Adipocyte (in vitro differentiated cells): ENCODE measurements at regions not wholly inside any gene's neighbourhood (a gene's known extent, or its start where the extent isn't known, plus 50 kb on each side); places are given as distances from the start of the nearest gene placed in this dataset.

Experiments used
- DNase-seq: peaks from one replicate; pipeline ENCODE4 v3.0.0-alpha.2; 2015; ENCODE audit warnings: low read depth
- H3K27me3 ChIP-seq: replicated peaks from 2 replicates; pipeline ENCODE4 v1.7.0; 2013; ENCODE audit warnings: mild to moderate bottlenecking, low read length, moderate library complexity; ENCODE audit not compliant: control insufficient read depth, insufficient read depth
- H3K36me3 ChIP-seq: 2 replicates; pipeline ENCODE4 v1.7.0; 2013; ENCODE audit warnings: low read length, mild to moderate bottlenecking, moderate library complexity; ENCODE audit not compliant: control insufficient read depth, insufficient read depth, severe bottlenecking
- H3K4me1 ChIP-seq: 2 replicates; pipeline ENCODE4 v1.7.0; 2013; ENCODE audit warnings: mild to moderate bottlenecking, low read length, moderate library complexity; ENCODE audit not compliant: control insufficient read depth, insufficient read depth
- H3K4me3 ChIP-seq: 2 replicates; pipeline ENCODE4 v1.7.0; 2013; ENCODE audit warnings: mild to moderate bottlenecking, low read length, moderate library complexity
- H3K9ac ChIP-seq: 2 replicates; pipeline ENCODE4 v1.7.0; 2013; ENCODE audit warnings: mild to moderate bottlenecking, low read length, moderate library complexity
- H3K9me3 ChIP-seq: 2 replicates; pipeline ENCODE4 v1.7.0; 2013; ENCODE audit warnings: mild to moderate bottlenecking, low read length, moderate library complexity; ENCODE audit not compliant: control insufficient read depth

DNA sequence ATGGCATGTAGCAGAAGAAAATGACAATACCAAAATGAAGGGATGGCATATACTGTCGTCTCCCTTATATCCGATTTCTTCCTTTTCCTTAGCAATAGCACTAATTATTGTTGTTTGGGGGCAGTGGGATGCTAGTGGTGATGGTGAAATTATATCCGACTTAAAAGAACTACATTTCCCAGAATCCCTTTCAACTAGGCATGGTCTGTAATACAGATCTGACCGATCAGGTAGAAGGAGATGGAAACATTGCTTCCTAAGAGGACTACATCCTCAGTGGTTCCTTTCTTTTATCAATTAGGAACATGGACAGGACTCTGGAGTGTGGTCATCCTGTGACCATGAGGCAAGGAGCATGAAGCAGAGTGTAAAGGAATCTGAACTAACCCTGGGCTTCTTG, 532.6 kb downstream of the CBLN4 start:
- no peaks in the 10 kb centered on the region for H3K27me3 ChIP-seq
- DNase-seq = no peak
- no peak overlapping the region for H3K9ac ChIP-seq
- no peak overlapping the region for H3K4me3 ChIP-seq
- peaks cover 3% of the 10 kb centered on the region for H3K4me1 ChIP-seq
- no peaks in the 10 kb centered on the region for H3K9me3 ChIP-seq
- H3K36me3 ChIP-seq = no peaks in the 10 kb centered on the region

DNA sequence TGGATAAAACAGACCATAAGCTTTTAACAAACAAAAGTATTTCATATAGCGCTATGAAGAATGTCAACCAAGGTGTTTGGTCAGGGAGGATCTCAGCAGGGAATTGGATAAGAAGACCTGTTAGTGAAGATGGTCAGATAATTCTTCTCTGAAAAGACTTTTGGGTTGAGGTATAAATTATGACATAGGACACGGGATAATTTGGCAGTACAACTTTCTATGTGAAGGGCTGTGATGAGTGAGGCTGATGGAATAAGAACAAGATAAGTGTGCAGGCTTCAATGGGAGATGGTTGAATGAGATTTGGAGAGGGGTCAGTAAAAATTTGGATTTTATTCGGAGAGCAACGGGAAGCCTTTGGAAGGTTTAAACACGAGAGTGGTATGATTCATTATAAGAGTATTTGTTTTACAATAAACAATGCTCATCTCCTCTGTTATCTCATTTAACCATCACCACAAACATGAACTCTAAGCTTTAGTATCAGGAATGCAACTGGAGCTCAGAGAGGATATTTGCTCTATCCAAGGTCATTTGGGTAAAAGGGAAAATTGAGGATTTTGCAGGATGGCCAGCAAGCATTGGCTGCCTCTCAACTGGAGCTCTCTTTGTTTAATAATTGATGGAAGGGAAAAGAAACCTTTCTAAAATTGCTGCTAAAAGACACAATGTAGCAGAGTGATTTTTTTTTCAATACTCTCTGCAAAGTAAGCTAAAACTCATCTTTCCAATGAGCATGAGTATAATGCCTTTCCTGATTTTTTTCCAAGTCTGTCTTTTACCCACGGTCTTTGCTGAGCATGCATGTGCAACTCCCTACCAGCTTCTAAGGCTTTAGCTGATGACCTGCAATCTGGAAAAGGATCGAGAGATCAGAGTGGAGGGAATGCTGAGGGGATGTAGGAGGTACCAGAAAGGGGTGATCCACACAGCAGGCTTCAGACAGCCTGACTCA, 534.0 kb downstream of the CBLN4 start:
- DNase-seq = no peak
- Histone ChIP-seq H3K4me1 (peaks cover 3% of the 10 kb centered on the region), H3K27me3 (no peaks in the 10 kb centered on the region), H3K9ac (no peak overlapping the region), H3K4me3 (no peak overlapping the region), H3K36me3 (no peaks in the 10 kb centered on the region), H3K9me3 (no peaks in the 10 kb centered on the region)

GRCh38 chr20:55469074-55469473, 536.2 kb downstream of the CBLN4 start:
- DNase-seq = no peak
- H3K9ac ChIP-seq = no peak overlapping the region
- no peaks in the 10 kb centered on the region for H3K9me3 ChIP-seq
- H3K4me1 ChIP-seq = peaks cover 3% of the 10 kb centered on the region
- H3K27me3 ChIP-seq = no peaks in the 10 kb centered on the region
- H3K4me3 ChIP-seq = no peak overlapping the region
- no peaks in the 10 kb centered on the region for H3K36me3 ChIP-seq

DNA sequence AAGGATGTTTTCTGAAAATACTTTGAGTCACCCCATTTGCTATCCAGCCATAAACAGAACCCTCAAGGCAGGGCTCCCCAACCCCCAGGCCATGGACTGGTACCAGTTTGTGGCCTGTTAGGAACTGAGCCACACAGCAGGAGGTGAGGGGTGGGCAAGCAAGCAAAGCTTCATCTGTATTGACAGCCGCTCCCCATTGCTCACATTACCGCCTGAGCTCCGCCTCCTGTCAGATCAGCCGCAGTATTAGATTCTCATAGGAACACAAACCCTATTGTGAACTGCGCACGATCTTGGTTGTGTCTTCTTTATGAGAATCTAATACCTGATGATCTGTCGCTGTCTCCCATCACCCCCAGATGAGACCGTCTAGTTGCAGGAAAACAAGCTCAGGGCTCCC, 543.8 kb downstream of the CBLN4 start:
- no peaks in the 10 kb centered on the region for H3K27me3 ChIP-seq
- no peaks in the 10 kb centered on the region for H3K4me1 ChIP-seq
- no peaks in the 10 kb centered on the region for H3K9me3 ChIP-seq
- no peaks in the 10 kb centered on the region for H3K36me3 ChIP-seq
- H3K9ac ChIP-seq = no peak overlapping the region
- no peak overlapping the region for H3K4me3 ChIP-seq
- DNase-seq = no peak

DNA sequence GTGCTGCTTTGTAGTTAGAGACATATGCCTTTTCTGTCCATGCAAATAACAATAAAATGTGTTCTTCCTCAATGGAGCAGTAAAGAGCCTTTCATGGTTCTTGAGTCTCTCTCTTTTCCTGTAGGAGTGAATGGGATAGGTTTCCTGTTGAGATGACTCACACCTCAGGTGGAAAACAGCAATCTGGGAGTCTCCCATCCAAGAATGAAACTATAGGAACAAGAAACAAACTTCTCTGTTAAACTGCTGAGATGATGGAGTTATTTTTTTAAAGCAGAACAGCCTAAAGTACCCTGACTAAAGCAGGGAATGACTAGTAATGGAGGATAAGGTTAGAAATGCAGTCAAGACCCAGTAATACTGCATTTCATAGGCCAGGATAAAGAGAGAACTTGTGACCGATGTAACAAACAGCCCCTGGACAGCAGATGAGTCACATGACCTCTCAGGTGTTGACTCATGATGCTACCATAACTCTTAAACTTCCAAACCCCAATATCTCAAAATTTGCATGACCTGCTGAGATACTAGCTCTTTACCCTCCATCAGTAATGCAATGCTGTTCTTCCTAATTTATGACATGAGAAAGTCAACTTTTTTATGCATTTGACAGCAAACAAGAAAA, 548.9 kb downstream of the CBLN4 start:
- H3K36me3 ChIP-seq = no peaks in the 10 kb centered on the region
- H3K9ac ChIP-seq = no peak overlapping the region
- no peaks in the 10 kb centered on the region for H3K27me3 ChIP-seq
- DNase-seq = no peak
- H3K9me3 ChIP-seq = no peaks in the 10 kb centered on the region
- no peaks in the 10 kb centered on the region for H3K4me1 ChIP-seq
- H3K4me3 ChIP-seq = no peak overlapping the region

DNA sequence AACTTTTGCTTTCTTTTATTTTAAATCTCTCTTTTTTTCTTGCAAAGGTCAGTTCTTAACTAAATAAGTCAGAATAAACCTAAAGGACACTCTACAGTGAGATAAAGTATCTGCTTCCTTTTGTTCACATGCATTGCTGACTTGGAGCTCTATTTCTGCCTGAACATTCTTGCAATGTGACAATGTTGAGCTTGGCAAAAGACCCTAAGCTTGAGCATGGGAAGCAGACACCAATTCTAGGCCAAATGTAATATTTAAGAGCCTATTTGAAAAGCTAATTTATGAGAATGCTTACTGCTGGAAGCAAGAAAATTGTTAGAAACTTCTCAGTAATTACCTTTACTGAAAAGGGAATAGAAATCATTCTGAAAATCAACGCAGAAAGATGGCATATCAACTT, 556.2 kb downstream of the CBLN4 start:
- H3K4me3 ChIP-seq = no peak overlapping the region
- no peaks in the 10 kb centered on the region for H3K36me3 ChIP-seq
- H3K27me3 ChIP-seq = no peaks in the 10 kb centered on the region
- H3K9me3 ChIP-seq = no peaks in the 10 kb centered on the region
- H3K4me1 ChIP-seq = no peaks in the 10 kb centered on the region
- no peak overlapping the region for H3K9ac ChIP-seq
- no peak for DNase-seq

DNA sequence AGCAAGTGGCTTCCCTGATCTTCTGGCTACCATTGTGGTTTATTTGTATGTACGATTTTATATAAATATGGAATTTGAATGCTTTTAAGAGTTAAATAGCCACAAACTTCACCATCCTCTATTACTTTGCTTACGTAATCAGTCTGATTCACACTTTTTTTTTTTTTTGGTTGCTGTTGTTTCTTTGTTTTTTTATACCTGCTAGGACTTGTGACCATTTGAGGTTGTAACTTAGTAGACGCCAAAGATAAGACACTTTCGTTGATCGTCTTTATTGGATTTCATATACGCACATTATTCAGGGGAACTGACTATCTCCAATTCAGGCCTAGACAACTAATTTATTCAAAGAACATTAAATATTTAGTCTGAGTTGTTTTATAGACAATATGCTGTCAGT, 559.0 kb downstream of the CBLN4 start:
- H3K27me3 ChIP-seq = no peaks in the 10 kb centered on the region
- no peak overlapping the region for H3K9ac ChIP-seq
- H3K4me1 ChIP-seq = no peaks in the 10 kb centered on the region
- no peaks in the 10 kb centered on the region for H3K9me3 ChIP-seq
- H3K4me3 ChIP-seq = no peak overlapping the region
- no peaks in the 10 kb centered on the region for H3K36me3 ChIP-seq
- no peak for DNase-seq

GRCh38 chr20:55439070-55439469, 566.2 kb downstream of the CBLN4 start:
- no peak for DNase-seq
- Histone ChIP-seq H3K9me3 (no peaks in the 10 kb centered on the region), H3K4me3 (no peak overlapping the region), H3K27me3 (no peaks in the 10 kb centered on the region), H3K4me1 (no peaks in the 10 kb centered on the region), H3K9ac (no peak overlapping the region), H3K36me3 (no peaks in the 10 kb centered on the region)

DNA sequence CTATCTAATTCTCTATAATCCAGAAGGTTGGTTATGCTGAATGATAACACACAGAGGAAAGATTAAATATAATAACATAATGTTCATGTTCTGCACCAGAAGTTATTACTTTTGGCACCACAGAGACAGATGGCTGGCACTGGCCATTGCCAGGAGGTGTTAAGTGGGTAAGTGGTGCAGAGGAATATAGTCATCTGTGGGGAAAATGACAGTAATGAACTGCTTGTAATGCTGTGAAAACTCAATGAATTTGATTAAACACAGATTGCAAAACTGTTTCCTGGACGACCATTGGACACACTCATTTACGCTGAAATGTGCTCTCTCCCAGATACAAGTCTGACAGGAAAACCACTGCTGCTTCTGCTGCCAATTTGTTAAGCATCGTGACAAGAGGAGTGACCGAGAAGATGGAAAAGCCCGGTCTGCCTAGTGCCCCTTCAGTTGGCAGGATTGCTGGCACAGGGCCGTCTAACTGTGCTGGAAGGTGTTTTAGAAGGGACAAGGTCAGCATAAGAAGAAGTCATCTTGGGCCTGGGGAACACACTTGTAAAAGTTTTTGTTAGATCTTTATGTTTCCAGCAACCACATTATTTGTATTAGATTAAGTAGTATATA, 567.4 kb downstream of the CBLN4 start:
- DNase-seq = no peak
- Histone ChIP-seq H3K9me3 (no peaks in the 10 kb centered on the region), H3K4me3 (no peak overlapping the region), H3K4me1 (no peaks in the 10 kb centered on the region), H3K9ac (no peak overlapping the region), H3K36me3 (no peaks in the 10 kb centered on the region), H3K27me3 (no peaks in the 10 kb centered on the region)

GRCh38 chr20:55424968-55425367, 580.4 kb downstream of the CBLN4 start:
- no peak for DNase-seq
- H3K4me1 ChIP-seq = no peaks in the 10 kb centered on the region
- no peak overlapping the region for H3K9ac ChIP-seq
- H3K9me3 ChIP-seq = no peaks in the 10 kb centered on the region
- H3K27me3 ChIP-seq = no peaks in the 10 kb centered on the region
- H3K4me3 ChIP-seq = no peak overlapping the region
- H3K36me3 ChIP-seq = no peaks in the 10 kb centered on the region

DNA sequence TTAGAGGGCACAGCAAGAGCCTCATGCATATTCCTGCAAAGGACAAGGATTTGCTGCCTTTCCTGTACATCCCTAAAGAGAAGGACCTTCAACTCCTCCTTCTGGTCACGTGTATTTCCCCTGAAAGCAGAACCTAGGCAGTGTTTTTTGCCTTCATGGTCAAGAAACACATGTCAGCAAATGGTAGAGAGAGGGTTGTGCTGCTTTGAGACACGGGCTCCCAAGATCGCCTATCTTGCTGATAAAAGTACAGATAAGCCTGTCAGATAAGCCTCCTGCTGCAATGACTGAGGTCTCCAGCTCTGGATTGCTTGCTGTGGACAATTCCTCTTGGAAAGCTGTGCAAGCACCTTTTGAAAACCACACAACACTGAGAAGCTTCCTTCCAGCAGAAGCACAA, 580.8 kb downstream of the CBLN4 start:
- no peaks in the 10 kb centered on the region for H3K27me3 ChIP-seq
- no peak overlapping the region for H3K4me3 ChIP-seq
- H3K36me3 ChIP-seq = no peaks in the 10 kb centered on the region
- H3K9me3 ChIP-seq = no peaks in the 10 kb centered on the region
- DNase-seq = no peak
- no peak overlapping the region for H3K9ac ChIP-seq
- no peaks in the 10 kb centered on the region for H3K4me1 ChIP-seq
